HEK293T (cell line): ENCODE measurements at regions not wholly inside any gene's neighbourhood (a gene's known extent, or its start where the extent isn't known, plus 50 kb on each side); places are given as distances from the start of the nearest gene placed in this dataset.

Source experiments
- ARNT ChIP-seq: fragments of 450-650 bp; IDR thresholded peaks from 2 replicates; pipeline ENCODE4 v1.6.1; 2017; ENCODE audit warnings: mild to moderate bottlenecking
- FOXA1 ChIP-seq: fragments of 450-650 bp; IDR thresholded peaks from 2 replicates; pipeline ENCODE4 v1.6.1; 2016; ENCODE audit warnings: mild to moderate bottlenecking
- SP1 ChIP-seq: fragments of 450-650 bp; IDR thresholded peaks from 2 replicates; pipeline ENCODE4 v1.6.1; 2017
- SUZ12 ChIP-seq: fragments of 450-650 bp; IDR thresholded peaks from 2 replicates; pipeline ENCODE4 v1.6.1; 2016; ENCODE audit warnings: mild to moderate bottlenecking

- TF ChIP-seq ARNT: no peak
- TF ChIP-seq FOXA1: no peak
- no peak for TF ChIP-seq SUZ12
- TF ChIP-seq SP1: no peak
Measured at GRCh38 chr18:27240383-27240782, 55.3 kb upstream of the CHST9 start.
